ENCODE measurements at regions not wholly inside any gene's neighbourhood (a gene's known extent, or its start where the extent isn't known, plus 50 kb on each side); places are given as distances from the start of the nearest gene placed in this dataset.
"Not testable (repeated sequence)": the region's sequence is repeated elsewhere in the genome, so short reads cannot be mapped to it uniquely, and the experiment has no call there.

DNA sequence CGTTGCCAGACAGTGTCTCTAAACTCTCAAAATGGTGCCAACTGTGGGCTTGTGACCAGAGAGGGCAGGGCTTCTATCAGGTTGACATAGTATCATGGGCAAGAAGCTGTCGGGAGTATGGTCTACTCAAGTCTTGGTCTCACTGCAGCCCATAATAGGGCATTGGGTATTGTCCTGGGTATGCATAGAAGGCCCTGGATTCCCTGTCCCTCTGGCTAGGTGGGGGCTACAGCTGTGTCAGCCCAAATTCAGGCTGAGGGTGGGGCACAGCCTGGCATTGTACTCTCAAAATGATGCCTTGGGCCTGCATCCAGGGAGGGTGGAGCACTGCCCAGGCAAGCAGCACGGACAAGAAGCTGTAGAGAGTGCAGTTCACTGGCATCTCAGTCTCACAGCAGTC, 408.8 kb upstream of the MAN1A1 start:
- no peak for DNase-seq

DNA sequence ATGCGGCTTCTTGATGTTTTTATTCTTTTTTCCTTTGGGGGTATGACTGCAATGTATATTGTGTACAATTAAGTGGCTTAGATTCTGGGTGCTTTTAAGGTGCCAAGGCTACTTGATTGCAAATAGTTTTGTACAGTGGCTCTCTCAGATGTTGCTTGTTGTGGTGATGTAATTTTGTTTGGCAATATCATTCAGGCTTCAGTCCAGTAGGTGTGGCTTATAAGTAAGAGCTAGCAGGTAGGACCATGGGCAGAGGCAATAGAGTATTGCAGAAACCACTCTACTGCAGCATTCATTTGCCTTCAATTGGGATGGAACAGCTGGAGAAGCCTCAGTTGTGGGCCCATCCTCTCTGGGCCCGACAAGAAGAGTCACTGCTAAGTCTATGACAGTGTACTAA, 407.9 kb upstream of the MAN1A1 start:
- no peak for DNase-seq

- no peak for DNase-seq
Observed at GRCh38 chr6:119749335-119749734, 399.8 kb upstream of the MAN1A1 start.

- DNase-seq = not testable (repeated sequence)
Observed at GRCh38 chr6:119748535-119748934, 399.0 kb upstream of the MAN1A1 start.

DNA sequence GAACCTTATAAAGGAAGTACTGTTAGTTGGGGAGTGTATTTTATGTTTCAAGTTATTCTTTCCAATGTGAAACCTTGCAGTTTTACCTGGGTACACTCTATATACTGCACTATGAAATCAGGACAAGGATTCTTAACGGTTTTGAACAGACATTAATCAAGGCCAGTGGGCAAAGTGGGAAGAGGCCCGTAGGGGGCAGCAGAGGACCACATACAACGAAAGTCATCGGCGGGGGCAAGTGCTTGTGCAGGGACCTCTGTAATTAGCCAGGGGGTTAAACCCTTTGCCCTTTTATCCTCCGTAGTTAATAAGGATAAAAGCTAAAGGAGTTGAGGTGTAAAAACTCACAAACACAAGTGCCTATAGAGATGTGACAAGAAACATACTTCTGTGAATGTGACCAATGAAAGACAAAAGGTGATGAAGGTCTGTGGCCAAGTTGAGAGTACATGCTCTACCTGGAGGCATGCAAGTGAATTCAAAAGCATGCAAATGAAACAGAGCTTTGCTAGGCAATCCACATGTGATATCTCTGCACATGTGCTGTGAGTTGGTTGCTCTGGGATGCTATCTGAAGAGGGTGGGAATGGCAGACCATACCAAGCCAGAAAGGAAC, 392.7 kb upstream of the MAN1A1 start:
- peak; percentile 7 for DNase-seq

DNA sequence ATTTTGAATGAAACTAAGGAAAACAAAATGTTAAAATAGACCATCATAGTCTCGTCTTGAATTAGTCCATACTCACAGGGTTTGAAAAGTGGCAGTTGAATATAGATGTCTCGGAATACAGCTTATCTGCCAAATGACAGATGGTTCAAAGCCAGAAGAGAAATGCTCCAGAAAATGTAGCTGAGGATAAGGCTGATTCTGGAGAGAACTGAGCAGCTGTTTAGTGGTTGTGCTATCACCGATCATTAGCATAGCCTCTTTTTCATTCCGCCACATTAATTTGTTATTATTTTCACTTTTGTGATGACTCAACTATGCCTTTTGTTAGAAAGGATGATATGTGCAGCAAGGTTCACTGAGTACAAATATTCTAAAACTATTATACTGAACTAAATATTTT, 390.2 kb upstream of the MAN1A1 start:
- no peak for DNase-seq

DNA sequence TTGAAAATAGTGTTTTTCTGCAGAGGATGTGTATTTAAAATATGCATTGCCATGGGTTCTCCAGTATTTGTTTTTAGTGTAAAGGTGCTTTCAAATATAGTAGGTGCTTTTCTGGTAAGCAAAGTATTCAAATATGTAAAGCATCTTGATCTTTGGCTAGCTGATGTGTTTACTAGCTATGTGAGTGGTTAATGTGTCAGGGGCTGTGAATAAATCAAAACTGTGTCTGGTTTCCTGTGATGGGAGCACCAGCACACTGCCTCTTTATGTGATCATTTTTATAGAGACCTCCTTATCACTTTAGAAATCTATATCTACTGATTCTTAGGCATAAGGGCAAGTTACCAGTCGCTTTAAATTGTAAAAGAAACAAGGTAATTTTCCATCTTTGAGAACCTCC, 388.9 kb upstream of the MAN1A1 start:
- DNase-seq = no peak

DNA sequence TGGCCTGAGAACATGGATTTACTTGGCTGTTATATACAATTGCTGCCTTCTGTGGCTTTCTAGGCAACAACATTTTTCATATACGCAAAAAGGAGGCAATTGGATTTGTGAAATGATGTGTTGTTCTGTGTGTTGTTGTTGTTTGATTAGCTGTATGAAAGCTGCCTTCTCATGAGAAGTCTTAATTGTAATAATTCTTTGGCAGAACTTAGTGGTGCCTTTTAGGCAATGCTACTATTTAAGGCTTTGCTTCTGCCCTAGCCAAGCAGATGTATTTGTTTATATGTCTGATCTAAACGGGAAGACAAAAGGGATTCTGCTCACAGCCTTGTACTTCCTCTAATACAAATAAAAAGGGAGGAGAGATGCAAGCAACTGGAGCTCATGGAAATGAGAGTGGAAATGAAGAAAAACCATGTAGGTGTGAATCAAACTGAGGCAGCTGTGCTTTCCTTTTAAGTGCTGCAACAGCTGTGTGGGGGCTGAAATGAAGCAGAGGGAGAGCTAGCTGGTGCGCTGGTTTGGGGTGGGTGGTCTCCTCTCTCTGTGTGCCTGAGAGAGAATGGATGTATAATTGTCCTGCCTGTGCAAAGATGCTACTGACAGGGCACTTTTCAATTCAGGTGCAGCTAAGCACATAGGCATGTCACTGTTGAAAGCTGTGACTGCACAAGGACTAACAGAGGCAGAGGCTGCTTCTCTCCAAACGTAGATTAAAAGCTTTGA, 386.9 kb upstream of the MAN1A1 start:
- no peak for DNase-seq

DNA sequence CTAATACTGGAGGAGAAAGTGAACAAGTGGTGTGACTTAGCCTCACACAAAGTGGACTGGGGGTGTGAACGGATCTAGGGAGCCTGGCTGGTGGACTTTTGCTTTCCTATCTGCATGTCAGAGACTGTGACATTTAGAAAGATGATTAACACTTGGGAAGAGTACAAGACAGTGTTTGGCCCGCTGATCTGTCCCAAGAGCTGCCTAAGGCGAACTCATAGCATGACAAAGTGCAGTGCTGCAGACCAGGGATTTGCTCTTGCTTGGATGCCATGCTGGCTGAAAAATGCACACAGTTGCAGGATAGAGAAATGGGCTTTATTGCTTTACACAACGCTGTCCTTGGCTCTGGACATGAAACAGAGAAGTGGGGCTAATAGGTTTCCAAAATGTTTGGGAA, 386.0 kb upstream of the MAN1A1 start:
- DNase-seq = no peak

GRCh38 chr6:119734227-119734626, 384.7 kb upstream of the MAN1A1 start:
- DNase-seq = no peak

DNA sequence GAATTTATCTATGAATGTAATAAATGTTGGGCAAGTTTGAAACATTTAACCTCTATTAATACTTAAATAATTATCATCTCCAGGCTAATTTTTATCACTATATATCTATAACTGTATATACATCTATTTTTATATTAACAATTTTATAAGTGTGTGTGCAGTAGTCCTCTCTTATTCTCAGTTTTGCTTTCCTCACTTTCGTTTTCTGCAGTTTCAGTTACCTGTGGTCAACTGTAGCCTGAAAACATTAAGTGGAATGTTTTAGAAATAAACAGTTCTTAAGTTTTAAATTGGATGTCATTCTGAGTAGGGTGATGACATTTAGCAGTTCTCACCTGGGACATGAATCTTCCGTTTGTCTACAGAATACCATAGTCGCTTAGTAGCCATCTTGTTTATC, 379.4 kb upstream of the MAN1A1 start:
- no peak for DNase-seq

DNA sequence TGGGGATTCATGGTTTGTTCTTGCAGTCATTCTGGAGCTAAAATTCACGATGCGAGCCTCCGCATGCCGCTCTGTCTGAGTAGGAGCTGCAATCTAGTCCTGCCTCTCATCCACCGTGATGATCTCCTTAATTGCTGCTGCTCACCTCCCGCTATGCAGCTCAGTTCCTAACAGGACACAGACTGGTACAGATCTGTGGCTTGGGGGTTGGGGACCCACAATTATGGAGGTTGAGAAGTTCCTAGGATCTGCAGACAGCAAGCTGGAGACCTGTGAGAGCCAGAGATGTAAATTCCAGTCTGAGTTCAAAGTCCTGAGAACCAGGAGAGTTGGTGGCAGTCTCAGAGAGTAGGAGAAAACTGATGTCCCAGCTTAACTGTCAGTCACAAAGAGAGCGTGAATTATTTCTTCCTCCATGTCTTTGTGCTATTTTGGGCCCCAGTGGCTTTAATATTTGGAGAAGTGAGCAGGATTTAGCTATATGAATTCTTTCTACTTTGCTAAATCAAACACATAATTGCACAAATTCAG, 378.7 kb upstream of the MAN1A1 start:
- no peak for DNase-seq

- DNase-seq = no peak
Observed at GRCh38 chr6:119727504-119728219, 378.1 kb upstream of the MAN1A1 start.

- not testable (repeated sequence) for DNase-seq
Observed at GRCh38 chr6:119726912-119727311, 377.4 kb upstream of the MAN1A1 start.

GRCh38 chr6:119726086-119726485, 376.5 kb upstream of the MAN1A1 start:
- DNase-seq = no peak

DNA sequence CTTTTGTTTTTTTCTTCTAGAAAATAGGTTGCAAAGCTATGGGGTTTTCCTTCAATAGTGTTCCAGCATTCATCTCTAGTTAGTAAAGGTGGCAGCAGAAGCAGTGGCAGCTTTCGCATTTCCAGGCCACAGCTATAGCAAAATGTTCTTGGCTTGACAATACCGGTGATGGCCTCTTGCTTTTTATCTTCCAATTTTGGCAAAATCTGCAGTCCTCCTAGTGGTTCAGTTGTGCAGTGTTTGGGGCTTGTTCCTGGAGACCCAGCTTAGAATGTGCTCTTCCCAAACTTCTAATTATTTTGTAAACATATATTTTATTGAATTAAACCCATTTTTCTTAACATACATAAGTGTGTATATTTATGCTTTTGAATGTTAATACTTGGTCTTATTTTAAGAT, 370.6 kb upstream of the MAN1A1 start:
- no peak for DNase-seq

DNA sequence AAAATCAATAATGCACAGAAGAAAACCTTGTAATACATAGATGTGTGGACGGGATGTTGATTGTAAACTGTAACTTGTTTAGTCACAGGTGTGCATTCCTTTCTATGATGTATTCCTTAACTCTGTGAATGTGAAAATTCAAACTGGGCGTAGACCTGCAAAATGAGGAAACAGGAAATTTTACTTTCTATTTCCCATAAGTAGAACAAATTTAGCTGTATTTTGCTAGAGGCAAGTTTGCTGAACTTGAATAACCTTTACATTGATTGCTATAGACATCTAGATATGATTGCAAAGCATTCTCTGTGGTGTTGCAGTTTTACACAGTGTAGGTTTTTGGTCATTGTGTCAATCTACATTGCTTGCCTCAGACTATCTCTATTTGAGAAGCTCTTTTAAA, 368.4 kb upstream of the MAN1A1 start:
- DNase-seq = no peak

- no peak for DNase-seq
Observed at GRCh38 chr6:119716668-119717270, 367.2 kb upstream of the MAN1A1 start.

DNA sequence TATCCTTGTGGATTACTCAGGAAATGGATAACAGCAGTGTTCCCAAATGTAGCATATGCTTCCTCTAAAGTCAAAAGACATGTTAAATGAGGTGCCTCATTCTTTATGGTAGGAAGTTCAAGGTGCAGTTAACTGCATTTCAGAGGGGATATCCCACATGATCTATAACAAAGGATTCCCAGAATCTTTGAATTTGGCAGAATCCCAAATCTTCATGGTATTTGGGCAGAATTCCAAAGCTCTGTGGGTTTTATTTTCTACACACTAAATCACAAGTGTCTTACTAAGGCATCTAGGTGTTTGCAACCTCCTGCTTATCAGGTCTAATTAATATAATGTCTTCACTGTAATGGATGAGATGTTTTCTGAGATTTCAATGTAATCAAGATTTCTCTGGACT, 364.3 kb upstream of the MAN1A1 start:
- DNase-seq = no peak

GRCh38 chr6:119686644-119687043, 337.1 kb upstream of the MAN1A1 start:
- DNase-seq = no peak

DNA sequence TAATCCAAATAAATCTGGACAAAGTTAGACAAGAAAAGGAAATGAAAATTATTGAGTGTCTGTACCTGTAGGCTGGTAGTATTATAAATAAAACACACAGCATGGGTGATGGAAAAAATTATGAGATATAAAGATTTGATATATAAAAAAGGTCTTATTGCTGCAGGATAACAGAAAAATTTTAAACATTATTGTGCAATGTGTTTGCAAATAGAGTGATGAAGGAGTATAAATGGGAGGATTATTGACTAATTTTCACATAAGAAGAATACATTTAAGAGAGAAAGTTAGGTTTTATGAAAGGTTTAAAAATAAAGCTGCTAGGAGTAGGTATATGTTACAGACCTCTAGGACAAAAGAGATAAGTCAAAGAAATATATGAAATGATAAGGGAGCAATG, 336.7 kb upstream of the MAN1A1 start:
- DNase-seq = no peak

DNA sequence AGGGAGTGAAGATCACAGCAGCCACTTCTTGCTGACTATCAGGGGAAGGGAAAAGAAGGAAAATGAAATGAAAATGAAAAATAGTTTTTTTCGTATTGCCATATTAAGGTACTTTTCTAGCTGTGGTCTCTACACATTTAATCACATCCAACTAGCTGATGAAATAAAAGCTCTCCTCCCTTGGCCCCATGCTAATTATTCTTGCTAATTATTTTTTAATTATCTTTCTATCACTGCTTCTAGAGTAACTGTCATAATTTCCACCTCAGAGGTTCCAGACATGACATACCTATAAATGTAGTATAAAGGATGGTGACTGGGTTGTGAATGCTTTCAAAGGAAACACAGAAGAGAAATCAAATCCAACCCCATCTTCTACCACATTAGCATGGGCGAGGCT, 334.1 kb upstream of the MAN1A1 start:
- DNase-seq = no peak

DNA sequence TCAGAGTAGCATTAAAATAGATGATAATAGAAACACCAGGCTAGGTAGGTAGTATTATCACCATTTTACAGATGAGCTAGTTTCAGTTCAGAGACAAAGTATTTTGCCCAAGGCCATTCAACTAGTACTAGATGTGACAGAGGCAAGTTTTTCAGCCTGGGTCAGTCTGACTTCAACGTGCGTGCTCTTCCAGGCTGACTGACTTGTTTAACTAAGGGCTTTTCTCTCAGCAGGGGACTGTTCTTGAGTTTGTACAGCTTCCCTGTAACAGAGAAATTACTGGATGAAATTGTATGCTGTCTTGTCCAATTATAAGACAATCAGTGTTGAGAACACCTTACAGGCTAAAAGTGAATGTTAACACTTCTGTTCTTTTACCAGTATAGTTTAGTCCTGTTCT, 333.5 kb upstream of the MAN1A1 start:
- no peak for DNase-seq

GRCh38 chr6:119678961-119679360, 329.4 kb upstream of the MAN1A1 start:
- DNase-seq = no peak

Data from GOT3 (cell line).